ENCODE measurements at regions not wholly inside any gene's neighbourhood (a gene's known extent, or its start where the extent isn't known, plus 50 kb on each side); places are given as distances from the start of the nearest gene placed in this dataset.

GRCh38 chr21:25400427-25400826, 206.9 kb downstream of the MRPL39 start:
- Mint-ChIP-seq H3K27ac (no peak overlapping the region), H3K4me3 (no peak overlapping the region), H3K4me1 (no peaks in the 10 kb centered on the region), H3K36me3 (ENCODE audit: low read depth) (no peaks in the 10 kb centered on the region), H3K27me3 (ENCODE audit: low read depth) (no peaks in the 10 kb centered on the region), H3K9me3 (peaks cover 3% of the 10 kb centered on the region)
- no peak for TF ChIP-seq CTCF (IDR thresholded peaks at IDR 0.05; ENCODE audit: unreplicated experiment in 3 of 3)

GRCh38 chr21:25398630-25399029, 208.7 kb downstream of the MRPL39 start:
- no peaks in the 10 kb centered on the region for H3K27me3 Mint-ChIP-seq (ENCODE audit: low read depth)
- no peaks in the 10 kb centered on the region for H3K36me3 Mint-ChIP-seq (ENCODE audit: low read depth)
- no peaks in the 10 kb centered on the region for H3K4me1 Mint-ChIP-seq
- TF ChIP-seq CTCF (IDR thresholded peaks at IDR 0.05; ENCODE audit: unreplicated experiment in 3 of 3), result no peak
- no peak overlapping the region for H3K27ac Mint-ChIP-seq
- H3K4me3 Mint-ChIP-seq, result no peak overlapping the region
- peaks cover 3% of the 10 kb centered on the region for H3K9me3 Mint-ChIP-seq

- H3K27me3 Mint-ChIP-seq (ENCODE audit: low read depth), result peaks cover 3% of the 10 kb centered on the region
- H3K36me3 Mint-ChIP-seq (ENCODE audit: low read depth), result no peaks in the 10 kb centered on the region
- H3K4me3 Mint-ChIP-seq, result no peak overlapping the region
- no peak for TF ChIP-seq CTCF (IDR thresholded peaks at IDR 0.05; ENCODE audit: unreplicated experiment in 3 of 3)
- H3K27ac Mint-ChIP-seq, result no peak overlapping the region
- H3K4me1 Mint-ChIP-seq, result no peaks in the 10 kb centered on the region
- no peaks in the 10 kb centered on the region for H3K9me3 Mint-ChIP-seq
These were observed 211.1 kb downstream of the MRPL39 start for GRCh38 chr21:25396135-25396711.

GRCh38 chr21:25391777-25392176, 215.5 kb downstream of the MRPL39 start:
- Mint-ChIP-seq H3K27me3 (ENCODE audit: low read depth) (peaks cover 3% of the 10 kb centered on the region), H3K27ac (no peak overlapping the region), H3K9me3 (no peaks in the 10 kb centered on the region), H3K36me3 (ENCODE audit: low read depth) (no peaks in the 10 kb centered on the region), H3K4me3 (no peak overlapping the region), H3K4me1 (no peaks in the 10 kb centered on the region)
- TF ChIP-seq CTCF (IDR thresholded peaks at IDR 0.05; ENCODE audit: unreplicated experiment in 3 of 3), result no peak

- Mint-ChIP-seq H3K9me3 (no peaks in the 10 kb centered on the region), H3K27me3 (ENCODE audit: low read depth) (peaks cover 3% of the 10 kb centered on the region), H3K4me1 (no peaks in the 10 kb centered on the region), H3K4me3 (no peak overlapping the region), H3K36me3 (ENCODE audit: low read depth) (no peaks in the 10 kb centered on the region), H3K27ac (no peak overlapping the region)
- TF ChIP-seq CTCF (IDR thresholded peaks at IDR 0.05; ENCODE audit: unreplicated experiment in 3 of 3), result no peak
These were observed 216.6 kb downstream of the MRPL39 start for GRCh38 chr21:25390701-25391100.

GRCh38 chr21:25387665-25388064, 219.6 kb downstream of the MRPL39 start:
- TF ChIP-seq CTCF (IDR thresholded peaks at IDR 0.05; ENCODE audit: unreplicated experiment in 3 of 3), result no peak
- no peaks in the 10 kb centered on the region for H3K36me3 Mint-ChIP-seq (ENCODE audit: low read depth)
- no peak overlapping the region for H3K27ac Mint-ChIP-seq
- no peak overlapping the region for H3K4me3 Mint-ChIP-seq
- H3K27me3 Mint-ChIP-seq (ENCODE audit: low read depth), result no peaks in the 10 kb centered on the region
- H3K9me3 Mint-ChIP-seq, result no peaks in the 10 kb centered on the region
- H3K4me1 Mint-ChIP-seq, result no peaks in the 10 kb centered on the region

Data from nephron (organoid).